22Rv1 (cell line): ENCODE measurements at regions not wholly inside any gene's neighbourhood (a gene's known extent, or its start where the extent isn't known, plus 50 kb on each side); places are given as distances from the start of the nearest gene placed in this dataset.
"Not testable (repeated sequence)": the region's sequence is repeated elsewhere in the genome, so short reads cannot be mapped to it uniquely, and the experiment has no call there.

ENCODE experiments used
- H3K27ac ChIP-seq: fragments of 450-650 bp; 2 replicates; pipeline ENCODE4 v1.5.1; 2017
- ZFX ChIP-seq: fragments of 450-650 bp; IDR thresholded peaks from 2 replicates; pipeline ENCODE4 v1.6.1; 2017; ENCODE audit warnings: antibody characterized with exemption, borderline replicate concordance
- TF ChIP-seq, protein P1 (sequence below): fragments of 450-650 bp; IDR thresholded peaks from 2 replicates; pipeline ENCODE4 v1.5.1; 2017; ENCODE audit warnings: mild to moderate bottlenecking

DNA sequence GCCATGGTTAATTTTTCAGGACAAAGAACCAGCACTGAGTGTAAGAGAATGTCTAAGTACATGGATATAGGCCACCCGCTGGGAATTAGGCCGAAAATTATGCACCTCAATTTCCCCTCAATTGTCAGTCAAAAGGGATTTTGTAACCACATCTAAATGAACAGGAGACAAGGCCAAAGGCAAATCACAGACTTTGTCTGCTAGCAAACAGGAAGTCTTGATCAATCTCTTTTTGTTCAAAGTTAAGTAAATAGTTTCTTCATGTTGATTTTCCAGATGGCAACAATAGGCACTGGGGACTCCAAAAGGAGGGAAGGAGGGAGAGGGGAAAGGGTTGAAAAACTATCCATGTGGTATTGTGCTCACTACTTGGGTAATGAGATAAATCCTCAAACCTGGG is 276.0 kb downstream of the COG6 start:
- no peak for TF ChIP-seq ZFX
- TF ChIP-seq, protein P1, sequence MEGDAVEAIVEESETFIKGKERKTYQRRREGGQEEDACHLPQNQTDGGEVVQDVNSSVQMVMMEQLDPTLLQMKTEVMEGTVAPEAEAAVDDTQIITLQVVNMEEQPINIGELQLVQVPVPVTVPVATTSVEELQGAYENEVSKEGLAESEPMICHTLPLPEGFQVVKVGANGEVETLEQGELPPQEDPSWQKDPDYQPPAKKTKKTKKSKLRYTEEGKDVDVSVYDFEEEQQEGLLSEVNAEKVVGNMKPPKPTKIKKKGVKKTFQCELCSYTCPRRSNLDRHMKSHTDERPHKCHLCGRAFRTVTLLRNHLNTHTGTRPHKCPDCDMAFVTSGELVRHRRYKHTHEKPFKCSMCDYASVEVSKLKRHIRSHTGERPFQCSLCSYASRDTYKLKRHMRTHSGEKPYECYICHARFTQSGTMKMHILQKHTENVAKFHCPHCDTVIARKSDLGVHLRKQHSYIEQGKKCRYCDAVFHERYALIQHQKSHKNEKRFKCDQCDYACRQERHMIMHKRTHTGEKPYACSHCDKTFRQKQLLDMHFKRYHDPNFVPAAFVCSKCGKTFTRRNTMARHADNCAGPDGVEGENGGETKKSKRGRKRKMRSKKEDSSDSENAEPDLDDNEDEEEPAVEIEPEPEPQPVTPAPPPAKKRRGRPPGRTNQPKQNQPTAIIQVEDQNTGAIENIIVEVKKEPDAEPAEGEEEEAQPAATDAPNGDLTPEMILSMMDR = no peak
- no peak overlapping the region for H3K27ac ChIP-seq

DNA sequence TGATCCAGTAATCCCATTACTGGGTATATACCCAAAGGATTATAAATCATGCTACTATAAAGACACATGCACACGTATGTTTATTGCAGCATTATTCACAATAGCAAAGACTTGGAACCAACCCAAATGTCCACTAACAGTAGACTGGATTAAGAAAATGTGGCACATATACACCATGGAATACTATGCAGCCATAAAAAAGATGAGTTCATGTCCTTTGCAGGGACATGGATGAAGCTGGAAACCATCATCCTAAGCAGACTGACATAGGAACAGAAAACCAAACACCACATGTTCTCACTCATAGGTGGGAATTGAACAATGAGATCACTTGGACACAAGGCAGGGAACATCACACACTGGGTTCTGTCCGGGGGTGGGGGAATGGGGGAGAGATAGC is 277.1 kb downstream of the COG6 start:
- not testable (repeated sequence) for H3K27ac ChIP-seq

DNA sequence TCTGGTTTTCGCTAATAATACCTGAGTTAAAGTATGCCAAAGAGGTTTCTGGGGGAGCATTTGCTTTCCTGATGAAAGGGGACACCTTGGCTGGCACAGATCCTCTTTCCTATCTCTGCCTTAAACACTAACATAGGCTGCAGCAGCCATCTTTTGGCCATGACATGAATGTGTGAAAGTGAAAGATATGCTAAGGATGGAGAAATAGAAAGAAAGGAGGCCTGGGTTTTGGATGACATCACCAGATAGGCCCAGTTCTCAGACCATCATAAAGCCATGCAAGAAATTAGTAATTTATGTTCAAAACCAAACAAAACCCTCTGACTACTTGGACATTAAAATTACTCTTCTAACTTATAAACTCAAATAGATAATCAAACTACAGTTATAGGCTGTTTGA is 279.7 kb downstream of the COG6 start:
- no peak for TF ChIP-seq ZFX
- TF ChIP-seq, protein P1 = no peak
- H3K27ac ChIP-seq = no peak overlapping the region

DNA sequence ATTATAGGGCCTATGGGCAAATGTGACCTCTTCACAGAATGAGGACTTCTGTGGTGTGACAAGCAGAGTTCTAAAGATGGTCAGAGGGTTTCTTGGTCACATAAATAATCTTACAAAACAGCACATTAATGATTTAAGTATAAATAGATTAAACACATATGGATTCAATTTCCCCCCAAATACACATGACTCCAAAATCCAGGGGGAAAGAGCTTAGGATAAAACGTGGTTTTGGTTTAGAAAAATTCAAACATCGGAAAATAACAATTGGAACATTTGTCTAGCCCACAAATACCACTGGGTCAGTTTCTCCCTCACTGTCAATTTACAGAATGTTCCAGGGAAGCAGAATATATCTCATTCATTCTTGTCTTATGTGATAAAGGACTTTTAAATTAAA is 283.1 kb downstream of the COG6 start:
- no peak for TF ChIP-seq ZFX
- TF ChIP-seq, protein P1 = no peak
- no peak overlapping the region for H3K27ac ChIP-seq

DNA sequence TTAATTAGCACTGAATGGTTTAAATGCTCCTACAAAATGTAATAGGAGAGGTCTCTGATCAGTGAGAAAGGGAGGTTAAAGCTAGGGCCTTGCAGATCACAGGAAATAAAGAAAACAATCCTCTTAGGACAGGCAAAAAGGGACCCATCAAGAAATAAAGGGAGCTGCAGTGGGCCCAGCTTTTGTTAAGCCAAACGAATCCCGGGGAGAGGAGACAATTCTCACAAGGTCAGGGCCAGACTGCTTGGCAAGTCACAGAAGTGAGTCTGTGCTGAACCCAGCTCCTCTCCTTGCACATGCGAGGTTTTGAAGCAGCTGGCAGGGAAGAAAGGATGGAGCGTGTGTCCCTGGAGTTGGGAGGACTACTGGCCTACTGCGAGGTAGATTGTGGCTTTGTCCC is 285.8 kb downstream of the COG6 start:
- H3K27ac ChIP-seq = no peak overlapping the region
- TF ChIP-seq, protein P1 = no peak

DNA sequence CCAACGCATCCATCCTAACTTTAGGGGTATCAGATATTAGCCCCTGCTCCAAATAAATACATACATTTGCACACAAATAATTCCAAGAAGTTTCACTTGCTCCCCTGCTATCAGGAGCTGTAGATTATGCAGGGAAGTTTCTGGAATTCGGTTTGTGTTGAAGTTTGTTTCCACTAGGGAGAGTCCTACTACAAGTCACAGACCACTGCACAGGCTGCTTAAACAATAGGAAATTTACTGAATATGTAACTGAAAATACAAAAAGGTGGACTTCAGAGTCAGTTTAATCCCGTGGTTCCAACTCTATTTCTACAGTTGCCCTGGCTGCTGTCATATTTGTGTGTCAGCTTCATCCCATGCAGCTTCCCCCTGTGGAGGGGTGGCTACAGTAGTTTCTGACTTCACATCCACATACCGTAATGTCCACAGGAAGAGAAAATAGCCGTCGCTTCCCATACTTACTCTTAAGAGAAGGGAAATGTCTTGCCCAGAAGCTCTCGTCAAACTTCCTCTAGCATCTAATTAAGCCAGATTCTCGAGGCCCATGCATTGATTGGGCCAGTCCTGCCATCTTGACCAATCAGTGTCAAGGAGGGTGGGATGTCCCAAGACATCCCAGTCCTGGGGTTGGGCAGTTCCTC is 286.6 kb downstream of the COG6 start:
- TF ChIP-seq, protein P1 = no peak
- TF ChIP-seq ZFX = no peak
- H3K27ac ChIP-seq = no peak overlapping the region

DNA sequence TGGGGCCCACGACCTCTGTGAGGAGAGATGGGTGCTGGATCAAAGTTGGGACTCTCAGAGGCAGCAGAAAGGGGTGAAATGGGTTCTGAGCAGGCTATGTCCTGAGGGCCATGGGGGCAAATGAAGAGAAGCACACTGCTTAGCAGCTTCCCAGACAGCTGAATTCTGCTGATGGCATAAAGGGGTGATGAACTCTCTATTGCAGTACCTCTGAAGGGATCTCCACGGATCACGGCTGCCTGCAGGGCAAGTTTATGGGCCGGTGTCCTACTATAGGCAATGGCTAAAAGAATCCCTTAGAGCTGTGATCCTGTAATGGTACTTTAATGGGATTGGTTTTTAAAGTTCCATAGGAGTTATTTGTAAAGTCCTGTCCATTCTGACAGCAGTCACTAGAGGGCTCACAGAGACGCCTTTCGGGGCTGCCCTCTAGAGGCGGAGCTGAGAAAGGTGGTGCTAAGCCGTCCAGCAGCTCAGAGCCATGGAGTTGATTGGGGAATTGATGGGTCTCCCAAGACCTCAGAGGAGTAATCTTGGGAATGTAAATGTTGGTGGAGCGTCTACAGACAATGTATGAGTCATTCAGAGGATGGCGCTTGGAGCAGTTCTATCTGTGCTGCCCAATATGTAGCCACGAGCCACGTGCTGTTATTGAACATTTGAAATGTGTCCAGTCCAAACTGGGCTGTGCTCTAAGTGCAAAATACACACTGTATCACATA is 287.3 kb downstream of the COG6 start:
- TF ChIP-seq, protein P1 = peak; percentile 98
- no peak for TF ChIP-seq ZFX
- no peak overlapping the region for H3K27ac ChIP-seq
